OCI-M1 (cell line): ENCODE measurements at regions not wholly inside any gene's neighbourhood (a gene's known extent, or its start where the extent isn't known, plus 50 kb on each side); places are given as distances from the start of the nearest gene placed in this dataset.
A peak's percentile ranks its signal among the peaks of the same experiment; 100 is the strongest.
"Not testable (repeated sequence)": the region's sequence is repeated elsewhere in the genome, so short reads cannot be mapped to it uniquely, and the experiment has no call there.

ENCODE experiments used
- DNase-seq: peaks from one replicate; lab custom pipeline; 2025; lab: John Stamatoyannopoulos, UW

DNA sequence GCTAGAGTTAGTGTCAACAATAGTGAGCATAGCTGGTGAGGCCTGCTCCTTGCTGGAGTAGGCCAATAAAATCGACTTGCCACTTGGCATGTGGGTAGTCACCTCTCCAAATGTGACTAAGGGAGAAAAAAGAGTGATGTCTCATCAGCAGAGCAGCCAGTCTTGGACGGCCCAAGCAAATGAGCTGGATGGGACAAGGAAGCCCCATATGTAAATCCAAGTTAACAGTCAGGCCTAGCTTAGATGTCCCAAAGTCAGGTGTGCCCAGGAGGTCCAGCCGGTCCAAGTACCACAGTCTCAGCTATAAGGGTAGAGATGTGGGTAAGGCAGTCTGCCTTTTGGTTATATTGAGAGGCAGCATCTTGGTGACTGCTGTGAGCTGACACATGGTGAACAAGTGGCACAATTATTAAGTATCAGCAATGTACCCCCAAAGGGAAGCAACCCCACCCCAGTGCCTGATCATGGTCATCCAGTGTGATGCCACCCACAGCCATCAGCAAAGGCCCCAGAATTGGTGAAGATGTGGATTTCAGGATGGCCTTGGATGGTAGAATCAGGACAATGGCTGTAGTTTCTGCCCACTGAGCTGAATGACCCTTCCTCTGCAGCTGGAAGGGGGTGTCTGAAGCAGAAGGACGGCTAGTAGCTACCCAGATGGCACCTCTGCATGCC, 83.4 kb downstream of the TNFRSF13B start:
- no peak for DNase-seq

DNA sequence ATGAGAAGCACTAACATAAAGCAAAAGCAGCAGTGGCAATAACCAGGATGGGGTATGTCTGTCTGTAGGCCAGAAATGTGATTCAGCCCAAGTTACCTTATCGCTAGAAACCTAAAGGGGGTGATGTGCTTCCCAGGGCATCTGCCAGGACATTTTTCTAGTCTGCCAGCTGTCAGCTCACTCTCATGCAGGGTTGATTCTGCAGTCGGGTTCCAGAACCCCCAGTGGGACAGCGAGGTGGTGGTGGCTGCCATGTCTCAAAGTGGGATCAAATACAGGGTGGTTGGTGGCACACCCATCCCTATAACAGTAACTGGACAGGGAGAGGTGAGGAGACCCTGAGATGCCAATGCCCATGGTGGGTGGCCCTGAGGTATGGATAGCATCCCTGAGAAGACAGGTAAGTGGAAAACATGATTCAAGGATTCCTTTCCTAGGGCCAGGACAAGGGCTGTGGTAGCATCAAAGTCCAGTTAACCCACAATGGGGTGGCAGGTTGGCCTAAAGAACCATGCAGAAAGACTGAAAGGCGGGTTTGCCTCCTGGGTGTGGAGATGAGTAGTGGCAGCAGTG, 84.3 kb downstream of the TNFRSF13B start:
- DNase-seq: no peak

- DNase-seq: no peak
These were observed 85.1 kb downstream of the TNFRSF13B start for GRCh38 chr17:16886655-16887322.

GRCh38 chr17:16885204-16885603, 86.7 kb downstream of the TNFRSF13B start:
- not testable (repeated sequence) for DNase-seq

DNA sequence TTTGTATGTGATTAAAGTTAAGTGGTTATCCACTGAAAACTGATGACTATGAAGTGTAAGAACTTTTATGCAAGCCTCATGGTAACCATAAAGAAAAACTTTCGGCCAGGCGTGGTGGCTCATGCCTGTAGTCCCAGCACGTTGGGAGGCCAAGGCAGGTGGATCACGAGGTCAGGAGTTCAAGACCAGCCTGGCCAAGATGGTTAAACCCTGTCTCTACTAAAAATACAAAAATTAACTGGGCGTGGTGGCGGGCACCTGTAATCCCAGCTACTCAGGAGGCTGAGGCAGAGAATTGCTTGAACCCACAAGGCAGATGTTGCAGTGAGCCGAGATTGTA, 89.0 kb downstream of the TNFRSF13B start:
- DNase-seq: not testable (repeated sequence)

- no peak for DNase-seq
These were observed 89.5 kb downstream of the TNFRSF13B start for GRCh38 chr17:16882243-16882925.

- DNase-seq: no peak
These were observed 90.5 kb downstream of the TNFRSF13B start for GRCh38 chr17:16881239-16881924.

DNA sequence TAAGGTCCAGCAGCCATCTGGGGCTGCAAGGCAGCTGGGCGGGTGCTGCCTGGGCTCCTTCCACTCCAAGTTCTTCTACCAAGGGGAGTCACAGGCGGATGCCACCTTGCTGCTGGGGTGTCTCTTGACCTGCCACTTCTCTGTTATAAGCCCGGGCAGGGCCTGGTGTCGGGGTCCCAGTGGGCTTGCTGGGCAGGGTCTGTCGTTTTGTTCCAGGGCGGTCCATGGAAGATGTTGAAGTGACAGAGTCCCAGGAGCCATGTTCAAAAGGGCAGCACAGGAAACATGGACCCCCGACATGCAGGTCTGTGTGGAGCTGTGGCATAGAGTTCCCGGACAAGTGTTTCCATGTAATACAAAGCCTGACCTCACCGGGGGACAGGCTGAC, 91.1 kb downstream of the TNFRSF13B start:
- no peak for DNase-seq

DNA sequence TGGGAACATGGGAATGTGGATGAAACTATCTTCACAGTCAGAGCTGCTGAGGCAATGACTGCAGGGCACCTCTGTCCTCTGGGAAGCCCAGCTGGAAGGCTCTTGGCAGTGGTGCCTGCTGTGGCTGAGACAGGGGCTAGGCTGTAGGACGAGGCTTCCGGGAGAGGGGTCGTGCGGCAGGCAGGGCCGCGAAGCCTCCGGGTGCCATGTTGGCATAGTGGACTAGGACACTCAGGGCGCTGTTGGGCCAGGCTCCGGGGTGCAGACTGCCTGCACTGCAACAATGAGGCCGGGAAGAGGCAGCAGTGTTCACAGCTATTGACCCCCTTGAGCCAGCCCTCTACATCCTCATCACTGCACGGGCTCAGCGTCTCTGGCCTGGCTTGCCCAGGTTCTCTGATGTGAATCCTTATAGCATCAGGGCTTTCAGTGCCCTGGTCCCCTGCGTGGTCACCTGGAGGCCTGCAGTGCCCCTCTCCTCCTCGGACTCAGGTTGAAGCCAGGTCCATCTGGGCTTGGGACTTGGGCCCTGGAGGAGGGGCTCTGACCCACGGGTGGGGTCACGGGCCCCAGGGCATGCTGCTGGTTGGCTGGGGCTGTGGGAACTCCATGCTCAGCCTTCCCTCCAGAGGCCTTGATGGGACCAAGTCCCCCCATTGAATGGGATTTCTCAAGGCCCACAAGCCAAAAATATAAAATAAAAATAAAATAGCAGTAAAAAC, 91.6 kb downstream of the TNFRSF13B start:
- DNase-seq: no peak

GRCh38 chr17:16879686-16880085, 92.2 kb downstream of the TNFRSF13B start:
- DNase-seq: no peak

GRCh38 chr17:16878606-16879005, 93.3 kb downstream of the TNFRSF13B start:
- no peak for DNase-seq

GRCh38 chr17:16878084-16878483, 93.8 kb downstream of the TNFRSF13B start:
- no peak for DNase-seq

GRCh38 chr17:16877099-16877498, 94.8 kb downstream of the TNFRSF13B start:
- DNase-seq: no peak

DNA sequence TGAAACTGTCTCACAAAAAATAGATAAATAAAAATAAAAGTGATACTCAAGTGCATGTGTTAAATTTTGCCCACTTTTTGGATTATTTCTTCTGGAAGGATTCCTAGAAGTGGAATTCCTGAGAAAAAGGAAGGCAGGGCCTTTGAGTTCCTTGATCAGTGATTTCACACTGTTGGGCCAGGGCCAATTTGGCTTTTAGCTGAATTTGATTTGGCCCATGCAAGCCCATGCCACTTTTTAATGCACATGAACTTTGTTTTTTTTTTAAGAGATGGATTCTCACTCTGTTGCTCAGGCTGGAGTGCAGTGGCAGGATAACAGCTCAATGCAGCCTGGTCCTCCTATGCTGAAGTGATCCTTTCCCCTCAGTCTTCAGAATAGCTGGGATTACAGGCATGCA, 96.3 kb downstream of the TNFRSF13B start:
- no peak for DNase-seq

DNA sequence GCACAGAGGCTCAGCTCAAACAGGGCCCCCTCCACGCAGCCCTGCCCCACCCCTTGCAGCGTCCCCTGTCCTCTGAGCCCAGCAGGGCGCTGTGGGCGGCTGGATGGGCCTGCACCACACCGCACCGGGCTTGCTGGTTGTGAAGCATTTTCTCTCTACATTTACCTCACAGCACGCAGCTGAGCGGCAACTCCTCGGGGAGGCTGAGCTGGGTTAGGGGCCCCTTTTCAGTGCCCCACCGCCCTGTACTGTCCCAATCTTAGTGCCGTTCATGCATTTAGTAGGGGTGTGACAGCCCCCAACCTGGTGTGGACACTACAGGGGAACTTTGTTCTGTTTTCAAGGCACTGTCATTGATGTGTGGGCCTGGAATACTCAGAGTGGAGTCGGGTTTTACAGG, 97.7 kb downstream of the TNFRSF13B start:
- DNase-seq: not testable (repeated sequence)

DNA sequence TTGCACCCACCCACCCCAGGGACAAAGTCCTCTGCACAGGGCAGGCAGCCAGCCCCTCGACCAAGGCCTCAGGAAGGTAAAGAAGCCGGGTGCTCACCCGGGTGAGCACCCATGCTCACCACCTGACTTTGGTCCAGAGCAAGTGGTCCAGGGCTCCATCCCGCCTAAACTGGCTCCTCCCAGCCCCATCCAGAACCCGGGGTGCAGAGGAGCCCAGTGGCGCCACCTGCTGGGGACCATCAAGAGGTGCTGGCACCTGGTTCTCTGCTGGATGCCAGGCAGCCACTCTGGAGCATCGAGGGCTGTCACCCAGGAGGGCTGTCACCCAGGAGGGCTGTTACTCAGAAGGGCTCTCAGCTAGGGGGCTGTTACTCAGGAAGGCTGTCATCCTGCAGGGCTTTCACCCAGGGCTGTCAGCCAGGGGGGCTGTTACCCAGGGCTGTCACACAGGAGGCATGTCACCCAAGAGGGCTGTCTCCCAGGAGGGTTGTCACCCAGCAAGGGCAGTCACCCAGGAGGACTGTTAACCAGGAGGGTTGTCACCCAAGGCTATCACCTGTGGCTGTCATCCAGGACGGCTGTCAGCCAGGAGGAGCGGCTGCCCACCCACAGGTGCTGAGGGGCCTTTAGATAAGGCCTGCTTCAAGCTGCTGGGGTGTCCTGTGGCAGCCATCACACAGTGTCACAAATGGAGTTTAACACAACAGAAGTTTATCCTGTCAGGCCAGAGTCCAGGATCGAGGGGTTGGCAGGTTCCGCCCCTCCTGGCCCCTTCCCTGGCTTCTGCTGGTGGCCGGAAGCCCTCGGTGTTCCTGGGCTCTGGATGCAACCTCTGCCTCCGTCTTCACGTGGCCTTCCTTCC, 98.5 kb downstream of the TNFRSF13B start:
- peak; percentile 16 for DNase-seq

DNA sequence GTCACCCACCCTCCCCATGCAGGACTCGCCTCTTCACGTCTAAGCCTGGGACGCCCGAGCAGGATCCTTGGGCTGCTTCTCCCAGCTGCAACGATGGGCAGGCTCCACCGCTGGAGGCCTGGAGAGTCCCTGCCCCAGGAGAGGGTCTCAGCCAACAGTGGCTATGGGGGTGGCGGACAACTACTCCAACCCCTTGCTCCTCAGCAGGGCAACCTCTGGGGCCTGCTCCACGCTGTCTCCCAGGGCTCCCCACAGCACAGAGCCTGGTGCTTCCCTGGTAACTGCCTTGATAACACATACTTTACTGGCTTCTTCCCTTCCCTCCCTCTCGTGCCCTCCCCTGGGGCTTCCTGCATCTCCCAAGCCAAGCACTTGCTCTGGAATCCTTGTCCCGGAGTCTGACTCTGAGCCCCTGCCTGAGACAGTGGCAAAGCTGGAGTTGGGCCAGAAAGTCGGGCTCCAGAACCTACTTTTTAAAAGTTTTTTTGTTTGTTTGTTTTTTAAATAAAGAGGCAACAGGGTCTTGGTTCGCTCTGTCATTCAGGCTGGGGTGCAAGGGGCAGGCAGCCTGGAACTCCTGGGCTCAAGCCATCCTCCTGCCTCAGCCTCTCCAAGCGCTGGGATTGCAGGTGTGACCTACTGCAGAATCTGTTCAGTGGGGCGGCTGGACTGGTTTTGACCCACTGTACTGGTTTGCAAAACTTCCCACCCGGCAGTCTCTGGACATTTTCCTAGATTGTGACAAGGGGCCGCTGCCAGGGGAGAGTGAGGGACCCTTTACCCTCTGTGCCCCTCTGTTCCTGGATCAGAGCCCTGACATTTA, 99.4 kb downstream of the TNFRSF13B start:
- DNase-seq: no peak

GRCh38 chr17:16871446-16872190, 100.3 kb downstream of the TNFRSF13B start:
- not testable (repeated sequence) for DNase-seq
